Stimulated activated CD4-positive, alpha-beta T cell treated with anti-CD3 and anti-CD28 coated beads, Interleukin-2, amount 100 ng/mL, for 48 hours (primary cell): ENCODE measurements at regions not wholly inside any gene's neighbourhood (a gene's known extent, or its start where the extent isn't known, plus 50 kb on each side); places are given as distances from the start of the nearest gene placed in this dataset.
"Not testable (repeated sequence)": the region's sequence is repeated elsewhere in the genome, so short reads cannot be mapped to it uniquely, and the experiment has no call there.

ENCODE experiments used
- DNase-seq, 2 donors: peaks; one replicate each; pipeline ENCODE4 v3.0.0-alpha.2; 2020

DNA sequence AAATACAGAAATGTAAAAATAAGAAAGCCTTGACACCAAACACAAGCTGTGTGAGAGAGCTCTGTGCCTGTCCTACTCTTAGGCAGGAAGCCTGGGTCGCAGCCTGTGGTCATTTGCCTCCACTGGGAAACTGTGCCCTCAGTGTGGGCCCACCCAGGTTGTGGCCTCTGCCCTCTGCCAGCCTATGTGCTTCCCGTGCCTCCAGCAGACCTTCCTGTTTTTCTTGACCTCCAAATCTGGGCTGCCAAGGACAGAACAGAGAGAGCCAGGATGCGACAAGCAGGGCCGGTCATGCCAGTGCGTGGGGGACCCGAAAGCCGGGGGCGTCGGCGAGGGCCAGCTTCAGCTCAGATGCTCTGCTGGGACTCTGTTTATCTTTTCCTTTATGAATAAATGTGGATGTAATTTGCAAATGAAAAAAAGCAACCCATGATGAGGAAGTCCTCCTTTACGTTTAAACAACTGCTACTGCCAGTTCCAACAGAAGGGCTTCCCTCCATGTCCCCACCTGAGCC, 189.2 kb upstream of the EXOC2 start:
- no peak for DNase-seq

DNA sequence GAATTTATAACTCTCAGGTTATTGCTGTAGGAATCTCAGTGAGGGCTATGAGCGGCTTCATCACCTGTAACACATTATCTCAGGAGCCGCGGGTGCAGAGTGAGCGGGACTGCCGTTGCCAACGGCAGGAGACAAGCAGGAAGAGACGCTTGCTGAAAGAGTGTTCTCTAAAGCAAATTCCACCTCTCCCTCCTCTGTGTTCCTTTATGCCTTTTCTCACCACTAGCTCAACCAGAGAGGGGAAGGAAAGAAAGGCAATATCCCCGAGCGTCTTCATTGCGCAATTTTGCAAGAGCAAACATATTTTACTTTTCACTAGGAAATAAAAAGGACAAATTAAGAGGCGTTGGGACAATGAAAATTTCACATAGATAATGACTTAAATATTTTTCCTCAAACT, 185.2 kb upstream of the EXOC2 start:
- no peak for DNase-seq

DNA sequence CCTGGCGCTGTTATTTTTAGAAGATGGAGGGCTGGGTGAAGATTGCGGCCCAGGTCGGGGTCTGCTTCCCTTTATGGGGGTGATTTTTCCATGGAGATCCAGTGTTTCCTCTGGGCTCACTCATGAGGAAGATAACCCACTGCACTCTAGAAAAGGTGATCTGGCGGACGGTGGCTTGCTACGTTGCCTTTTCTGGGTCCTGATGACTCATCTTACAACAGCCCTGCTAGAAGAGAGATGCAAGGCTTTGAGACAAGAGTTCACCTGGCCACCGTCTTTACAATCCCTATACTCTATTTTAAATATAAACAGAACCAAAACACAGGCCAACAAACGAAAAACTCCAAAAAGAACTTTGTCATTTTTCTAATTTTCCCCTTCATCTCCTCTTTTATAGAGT, 182.1 kb upstream of the EXOC2 start:
- no peak for DNase-seq

DNA sequence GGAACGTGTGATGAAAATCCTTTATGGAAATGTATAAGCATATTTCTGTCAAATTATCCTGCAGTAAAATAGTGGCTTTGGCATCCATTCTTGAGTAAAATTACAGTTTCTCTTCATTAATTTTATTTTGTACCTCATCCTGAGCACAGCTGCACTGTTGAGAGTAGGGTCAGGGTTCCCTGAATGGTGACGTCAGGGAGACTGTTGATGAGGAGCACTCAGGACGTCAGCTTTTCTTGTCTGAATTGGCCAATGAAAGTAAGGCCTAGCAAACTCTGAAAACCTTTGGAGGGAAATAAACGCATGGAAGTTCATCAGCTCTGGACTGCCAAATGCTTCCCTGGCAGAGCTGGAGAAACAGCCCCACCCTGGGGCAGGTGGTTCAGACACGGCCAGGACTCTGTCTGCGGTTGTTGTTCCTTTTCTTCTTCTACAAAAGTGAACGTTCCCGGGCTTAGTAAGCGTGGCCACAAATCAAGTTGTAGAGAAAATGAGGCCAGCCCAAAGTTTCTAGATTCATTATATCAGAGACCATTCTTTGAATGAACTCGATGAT, 179.7 kb upstream of the EXOC2 start:
- no peak for DNase-seq

DNA sequence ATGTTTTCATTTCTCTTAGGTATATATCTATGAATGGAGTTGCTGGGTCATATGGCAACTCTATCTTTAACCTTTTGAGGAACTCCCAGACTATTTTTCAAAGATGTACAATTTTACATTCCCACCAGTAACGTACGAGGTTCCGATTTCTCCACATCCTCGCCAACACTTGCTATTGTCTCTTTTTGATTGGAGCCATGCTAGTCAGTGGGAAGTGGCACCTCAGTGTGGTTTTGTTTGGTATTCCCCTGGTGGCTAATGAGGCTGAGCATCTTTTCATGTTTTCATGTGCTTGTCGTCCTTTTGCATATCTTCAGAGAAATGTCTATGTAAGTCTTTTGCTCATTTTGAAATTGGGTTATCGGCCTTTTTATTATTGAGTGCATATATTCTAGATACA, 178.6 kb upstream of the EXOC2 start:
- DNase-seq, result no peak

DNA sequence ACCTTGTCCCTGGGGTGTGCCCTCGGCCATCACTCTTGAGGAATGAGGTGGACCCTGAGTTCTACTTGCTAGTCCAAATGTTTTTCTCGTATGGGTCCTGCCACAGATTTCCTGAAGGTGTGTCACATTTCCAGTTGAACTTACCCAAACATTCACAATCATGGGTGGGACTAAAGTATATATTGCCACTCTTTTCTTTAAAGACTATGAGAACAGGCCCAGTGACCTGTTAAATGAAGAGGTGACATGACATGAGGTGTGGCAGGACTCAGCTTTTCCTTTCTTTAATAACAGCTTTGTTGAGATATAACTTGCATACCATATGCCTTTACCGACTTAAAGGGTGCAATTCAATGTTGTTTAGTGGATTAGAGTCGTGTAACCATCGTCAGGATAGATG, 177.2 kb upstream of the EXOC2 start:
- DNase-seq, result no peak

DNA sequence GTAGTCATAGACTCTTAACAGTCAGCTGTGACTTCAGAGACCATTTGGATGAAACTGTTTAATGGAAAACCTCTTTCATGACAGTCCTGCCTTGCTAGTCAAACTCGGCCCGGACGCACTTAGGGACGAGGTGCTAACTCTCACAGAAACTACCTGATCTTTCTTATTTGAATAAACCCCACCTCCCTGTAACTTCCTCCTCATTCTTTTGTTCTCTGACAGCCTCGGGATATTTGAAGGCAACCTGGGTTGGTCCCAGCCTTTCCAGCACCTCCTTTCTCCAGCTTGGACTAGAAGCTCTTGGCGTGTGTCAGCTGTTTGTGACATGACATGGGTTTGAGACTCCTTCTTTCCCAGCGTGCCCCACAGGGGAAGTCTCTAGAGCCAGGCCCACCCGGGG, 175.3 kb upstream of the EXOC2 start:
- no peak for DNase-seq

DNA sequence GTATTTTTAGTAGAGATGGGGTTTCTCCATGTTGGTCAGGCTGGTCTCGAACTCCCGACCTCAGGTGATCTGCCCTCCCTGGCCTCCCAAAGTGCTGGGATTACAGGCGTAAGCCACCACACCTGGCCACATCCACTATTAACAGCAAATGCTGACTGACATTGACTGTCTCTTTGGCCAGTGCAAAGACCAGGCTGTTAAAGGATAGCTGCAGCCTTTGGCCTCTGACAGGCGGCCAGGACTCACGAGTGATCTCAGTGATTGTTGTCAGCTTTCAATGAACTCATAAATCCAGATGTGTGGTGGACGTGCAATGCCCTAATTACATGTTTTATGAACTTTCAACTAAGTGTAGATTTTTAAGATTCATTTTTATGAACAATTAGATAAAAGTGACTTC, 174.4 kb upstream of the EXOC2 start:
- DNase-seq, result no peak

DNA sequence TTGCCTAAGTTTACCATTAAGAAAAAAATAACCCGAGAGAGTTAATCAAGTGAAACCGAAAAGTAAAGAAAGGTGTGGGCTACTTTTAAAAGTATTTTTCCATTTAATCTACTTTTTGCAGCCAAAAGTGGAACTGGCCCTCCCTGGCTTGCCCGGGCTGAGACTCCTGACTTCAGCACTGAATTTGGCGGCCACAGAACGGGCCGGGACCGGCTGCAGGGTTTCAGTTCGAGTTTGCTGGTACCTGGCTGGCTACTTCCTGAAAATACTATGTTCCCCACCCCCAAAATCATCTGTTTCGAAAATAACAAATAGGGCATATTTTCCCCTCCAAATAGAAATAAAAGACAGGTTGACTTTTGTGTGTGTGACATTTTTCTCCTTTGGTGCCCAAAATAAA, 173.4 kb upstream of the EXOC2 start:
- no peak for DNase-seq

DNA sequence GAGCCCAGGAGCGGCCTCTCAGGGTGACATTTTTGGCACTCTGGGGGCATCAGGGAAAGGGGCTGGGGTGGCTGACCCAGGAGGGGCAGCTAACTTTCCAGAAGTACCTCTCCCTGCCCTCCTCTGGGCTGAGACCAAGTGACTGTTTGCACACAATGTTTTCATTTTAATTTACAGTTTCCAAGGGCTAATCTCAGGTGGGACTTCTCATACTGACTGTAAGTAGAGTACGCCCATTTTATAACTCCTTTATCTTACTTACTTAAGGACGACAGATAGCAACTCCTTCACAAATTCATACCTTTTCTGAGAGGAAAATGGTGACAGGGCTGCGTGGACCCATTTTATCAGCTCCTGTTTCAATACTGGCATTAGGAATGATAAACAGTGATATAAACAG, 172.9 kb upstream of the EXOC2 start:
- DNase-seq, result no peak

DNA sequence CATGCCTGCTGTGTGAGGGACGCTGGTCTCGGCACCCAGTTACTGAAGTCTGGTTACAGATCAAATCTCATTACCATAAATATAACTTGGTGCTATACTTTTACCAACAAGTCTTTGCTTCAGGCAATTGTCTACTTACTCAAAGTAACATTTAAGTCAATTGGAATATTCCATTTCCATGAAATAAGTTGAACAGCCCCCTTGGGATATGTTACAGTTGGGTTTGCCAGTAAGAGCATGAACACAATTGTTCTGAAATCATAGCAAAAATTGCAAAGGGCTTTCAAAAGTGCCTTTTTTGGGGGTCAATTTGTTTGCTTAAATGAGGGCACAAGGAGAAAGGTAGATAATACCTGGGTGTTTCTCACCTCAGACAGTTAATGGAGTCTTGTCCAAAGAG, 170.9 kb upstream of the EXOC2 start:
- DNase-seq, result no peak

DNA sequence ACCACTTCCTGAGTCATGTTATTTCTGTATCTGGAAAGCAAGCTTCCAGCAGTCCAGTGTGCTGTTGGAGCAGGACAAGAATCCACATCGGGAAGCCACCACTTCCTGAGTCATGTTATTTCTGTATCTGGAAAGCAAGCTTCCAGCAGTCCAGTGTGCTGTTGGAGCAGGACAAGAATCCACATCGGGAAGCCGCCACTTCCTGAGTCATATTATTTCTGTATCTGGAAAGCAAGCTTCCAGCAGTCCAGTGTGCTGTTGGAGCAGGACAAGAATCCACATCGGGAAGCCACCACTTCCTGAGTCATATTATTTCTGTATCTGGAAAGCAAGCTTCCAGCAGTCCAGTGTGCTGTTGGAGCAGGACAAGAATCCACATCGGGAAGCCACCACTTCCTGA, 170.2 kb upstream of the EXOC2 start:
- DNase-seq, result not testable (repeated sequence)

DNA sequence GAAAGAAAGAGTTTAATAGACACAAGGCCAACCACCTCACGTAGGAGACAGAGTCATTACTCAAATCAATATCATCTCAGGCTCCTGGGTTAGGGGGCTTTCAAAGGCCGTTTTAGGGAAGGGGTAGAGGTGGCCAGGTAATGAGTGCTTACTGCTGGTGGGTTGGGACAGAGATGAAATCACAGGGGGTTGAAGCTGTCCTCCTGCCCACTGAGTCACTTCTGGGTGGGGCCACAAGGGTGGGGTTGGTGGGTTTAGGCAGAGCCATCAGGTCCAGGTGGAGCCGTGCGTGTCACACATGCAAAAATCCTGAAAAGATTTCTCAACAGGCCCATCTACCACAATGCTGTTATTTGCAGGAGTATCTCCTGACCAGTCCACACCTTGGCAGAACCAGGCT, 167.0 kb upstream of the EXOC2 start:
- DNase-seq, result no peak

DNA sequence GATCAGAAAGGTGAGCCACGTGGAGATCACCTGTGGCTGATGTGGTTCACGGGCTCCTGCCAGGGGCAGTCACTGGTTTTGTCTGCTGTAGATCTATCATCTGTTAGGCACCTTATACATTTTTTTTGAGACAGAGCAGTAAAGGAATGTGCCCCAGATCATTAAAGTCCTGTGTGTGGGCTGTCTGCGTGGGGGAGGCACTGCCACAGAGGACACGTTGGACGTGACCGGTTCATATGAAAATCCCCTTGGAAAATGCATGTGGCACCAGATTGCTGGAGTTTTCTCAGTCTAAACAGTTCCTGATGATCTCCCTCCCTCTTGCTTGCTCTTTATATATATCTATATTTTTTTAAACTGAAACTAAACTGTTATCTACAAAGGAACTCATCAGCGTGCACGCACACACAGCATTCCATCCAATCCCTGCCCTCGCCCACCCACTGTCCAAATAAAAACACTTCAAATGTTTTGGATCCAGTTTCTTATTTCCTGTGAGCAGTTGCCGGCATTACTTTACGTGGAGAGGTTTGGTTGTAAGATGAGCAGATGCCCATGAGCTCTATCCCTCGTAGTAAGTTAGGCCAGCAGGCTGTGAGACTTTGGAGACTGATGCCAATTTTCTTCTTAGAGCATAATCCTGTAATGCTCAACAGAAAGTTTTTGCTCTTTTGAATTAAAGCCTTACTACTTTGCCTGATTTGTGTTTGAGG, 161.6 kb upstream of the EXOC2 start:
- no peak for DNase-seq

DNA sequence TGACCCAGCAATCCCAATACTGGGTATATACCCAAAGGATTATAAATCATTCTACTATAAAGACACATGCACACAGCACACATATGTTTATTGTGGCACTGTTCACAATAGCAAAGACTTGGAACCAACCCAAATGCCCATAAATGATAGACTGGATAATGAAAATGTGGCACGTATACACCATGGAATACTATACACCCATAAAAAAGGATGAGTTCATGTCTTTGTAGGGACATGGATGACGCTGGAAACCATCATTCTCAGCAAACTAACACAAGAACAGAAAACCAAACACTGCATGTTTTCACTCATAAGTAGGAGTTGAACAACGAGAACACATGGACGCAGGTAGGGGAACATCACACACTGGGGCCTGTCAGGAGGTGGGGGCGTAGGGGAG, 159.3 kb upstream of the EXOC2 start:
- DNase-seq, result not testable (repeated sequence)

DNA sequence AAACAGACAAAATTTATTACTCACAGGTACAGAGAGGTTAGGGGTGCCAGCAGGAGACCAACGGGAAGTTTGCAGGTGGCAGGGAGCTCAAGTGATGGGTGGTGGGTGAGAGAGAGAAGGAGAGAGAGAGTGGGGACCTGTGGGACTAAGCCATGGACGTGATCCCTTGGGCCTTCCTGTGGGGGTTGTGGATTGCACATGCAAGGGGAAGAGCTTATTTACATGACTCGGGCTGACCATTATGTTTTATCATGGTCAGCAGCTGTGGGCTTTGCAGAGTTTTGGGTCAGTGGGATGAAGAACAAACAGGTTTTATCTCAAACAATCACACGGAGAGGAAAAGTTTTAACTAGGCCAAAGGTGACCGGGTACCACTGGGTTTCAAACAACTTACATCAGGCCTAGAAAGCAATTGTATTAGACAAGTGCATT, 156.2 kb upstream of the EXOC2 start:
- no peak for DNase-seq

DNA sequence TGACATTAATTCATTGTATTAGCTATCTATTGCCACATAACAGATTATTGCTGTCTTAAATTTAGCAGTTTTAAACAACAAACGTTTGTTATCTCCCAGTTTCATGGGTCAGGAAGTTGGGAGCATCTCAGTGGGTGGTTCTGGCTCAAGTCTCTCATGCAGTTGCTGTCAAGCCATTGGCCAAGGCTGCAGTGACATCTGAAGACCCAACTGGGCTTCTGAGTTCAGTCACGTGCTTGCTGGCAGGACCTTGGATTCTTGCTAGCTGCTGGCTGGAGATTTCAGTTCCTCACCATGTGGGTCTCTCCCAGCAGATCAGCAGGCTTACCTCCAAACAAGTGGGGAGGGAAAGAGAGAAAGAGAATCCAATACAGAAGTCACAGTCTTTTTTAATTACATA, 152.6 kb upstream of the EXOC2 start:
- DNase-seq, result no peak

DNA sequence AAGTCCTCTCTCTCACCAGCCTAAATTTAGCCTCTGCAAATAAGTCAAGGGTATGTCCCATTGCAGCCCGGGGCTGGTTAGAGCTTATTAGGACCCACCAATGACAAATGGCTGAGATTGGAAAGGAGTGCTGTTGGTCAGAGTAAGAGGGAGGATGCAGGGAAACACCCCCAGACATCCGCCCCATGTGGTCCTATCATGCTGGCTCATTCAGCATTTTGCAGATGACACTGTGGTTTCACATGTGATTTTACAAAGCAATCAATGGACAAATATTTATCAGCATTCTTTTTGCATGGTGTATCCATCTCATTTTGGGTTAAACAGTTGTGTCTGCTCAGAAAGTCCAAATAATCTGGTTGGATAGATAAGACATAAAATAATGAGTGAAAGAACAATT, 152.2 kb upstream of the EXOC2 start:
- no peak for DNase-seq

DNA sequence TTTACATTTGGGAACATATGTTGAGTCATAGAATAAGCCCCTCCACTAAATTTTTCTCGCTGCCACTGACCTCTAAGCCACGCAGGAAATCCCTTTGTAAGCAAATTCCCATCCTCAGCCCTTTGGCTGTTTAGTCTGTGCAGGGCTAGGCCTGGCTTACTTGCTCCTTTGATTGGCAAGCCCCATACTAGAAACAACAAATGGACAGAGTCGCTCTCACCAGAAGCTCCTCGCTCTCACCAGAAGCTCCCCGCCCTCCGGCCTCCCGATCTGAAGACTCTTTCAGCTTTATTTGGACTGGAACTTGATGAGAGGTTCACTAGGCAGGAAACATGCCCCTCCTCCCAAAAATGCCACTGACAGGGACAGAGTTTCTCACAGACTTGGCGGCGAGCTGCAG, 149.2 kb upstream of the EXOC2 start:
- no peak for DNase-seq

DNA sequence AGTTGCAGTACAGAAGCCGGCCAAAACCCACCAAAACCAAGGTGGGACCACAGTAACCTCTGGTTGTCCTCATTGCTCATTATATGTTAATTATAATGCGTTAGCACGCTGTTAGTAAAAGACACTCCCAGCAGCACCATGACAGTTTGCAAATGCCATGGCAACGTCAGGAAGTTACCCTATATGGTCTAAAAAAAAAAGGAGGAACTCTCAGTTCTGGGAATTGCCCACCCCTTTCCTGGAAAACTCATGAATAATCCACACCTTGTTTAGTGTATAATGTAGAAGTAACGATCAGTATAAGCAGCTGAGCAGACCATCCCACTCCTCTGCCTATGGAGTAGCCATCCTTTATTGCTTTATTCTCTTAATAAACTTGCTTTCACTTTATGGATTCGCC, 148.6 kb upstream of the EXOC2 start:
- DNase-seq, result no peak

DNA sequence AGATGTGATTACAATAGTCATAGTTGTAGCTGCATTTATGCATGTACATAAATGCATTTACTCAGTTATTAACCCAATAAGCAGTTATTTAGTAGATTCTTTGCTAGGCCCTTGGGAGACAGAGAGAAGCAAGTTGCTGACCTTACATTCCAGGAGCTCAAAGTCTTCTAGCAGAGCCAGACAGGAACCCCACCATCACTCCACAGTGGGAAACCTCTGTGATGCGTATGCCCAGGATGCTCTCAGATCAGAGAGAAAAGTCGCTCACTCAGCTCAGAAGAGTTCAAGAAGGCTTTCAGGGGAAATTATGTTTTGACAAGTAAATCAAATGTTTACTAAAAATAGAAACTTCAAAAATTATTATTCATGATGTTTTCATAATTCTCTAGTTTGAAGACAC, 146.3 kb upstream of the EXOC2 start:
- DNase-seq, result no peak

DNA sequence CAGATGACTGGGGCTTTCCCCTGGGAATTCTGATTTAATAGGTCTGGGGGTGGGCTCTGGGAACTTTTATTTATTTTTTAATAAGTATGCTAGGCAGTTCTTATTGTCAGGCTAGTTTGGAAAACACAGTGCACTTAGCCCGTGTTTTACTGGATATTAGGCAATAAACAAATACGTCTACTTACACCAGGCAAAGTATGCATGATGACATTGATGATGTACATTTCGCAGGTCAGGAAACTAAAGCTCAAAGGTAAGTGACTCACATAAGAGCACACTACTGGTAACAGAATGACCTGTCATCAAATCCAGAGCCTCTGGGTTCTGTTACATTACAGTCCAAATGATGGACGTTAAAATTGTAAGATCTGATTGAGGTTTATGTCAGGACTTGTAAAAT, 144.4 kb upstream of the EXOC2 start:
- DNase-seq, result no peak

DNA sequence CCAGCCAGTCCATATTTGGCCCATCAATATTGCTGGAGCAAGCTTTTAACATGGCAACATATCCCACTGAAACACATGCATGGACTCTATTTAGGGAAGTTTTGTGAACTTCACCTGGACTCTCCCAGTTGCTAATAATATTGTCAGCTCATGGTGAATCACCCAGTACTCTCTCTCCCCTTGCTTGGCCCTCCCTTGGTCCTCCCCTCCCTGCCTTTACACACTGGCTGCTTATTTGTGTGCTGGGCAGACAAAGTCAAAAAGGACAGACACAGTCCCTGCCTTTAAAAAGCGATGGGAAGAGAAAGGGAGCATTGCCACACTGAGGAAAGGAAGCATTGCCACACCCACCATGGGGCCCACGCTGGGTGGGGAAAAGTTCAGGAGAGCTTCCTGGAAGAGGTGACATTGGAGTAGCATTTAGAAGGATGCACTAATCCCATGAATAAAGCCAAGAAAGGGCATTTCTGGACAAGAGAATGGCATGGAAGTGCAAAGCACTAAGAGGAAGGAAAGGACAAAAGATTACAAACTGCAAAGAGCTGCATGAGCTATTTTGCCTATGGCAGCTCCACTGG, 143.4 kb upstream of the EXOC2 start:
- DNase-seq, result no peak

DNA sequence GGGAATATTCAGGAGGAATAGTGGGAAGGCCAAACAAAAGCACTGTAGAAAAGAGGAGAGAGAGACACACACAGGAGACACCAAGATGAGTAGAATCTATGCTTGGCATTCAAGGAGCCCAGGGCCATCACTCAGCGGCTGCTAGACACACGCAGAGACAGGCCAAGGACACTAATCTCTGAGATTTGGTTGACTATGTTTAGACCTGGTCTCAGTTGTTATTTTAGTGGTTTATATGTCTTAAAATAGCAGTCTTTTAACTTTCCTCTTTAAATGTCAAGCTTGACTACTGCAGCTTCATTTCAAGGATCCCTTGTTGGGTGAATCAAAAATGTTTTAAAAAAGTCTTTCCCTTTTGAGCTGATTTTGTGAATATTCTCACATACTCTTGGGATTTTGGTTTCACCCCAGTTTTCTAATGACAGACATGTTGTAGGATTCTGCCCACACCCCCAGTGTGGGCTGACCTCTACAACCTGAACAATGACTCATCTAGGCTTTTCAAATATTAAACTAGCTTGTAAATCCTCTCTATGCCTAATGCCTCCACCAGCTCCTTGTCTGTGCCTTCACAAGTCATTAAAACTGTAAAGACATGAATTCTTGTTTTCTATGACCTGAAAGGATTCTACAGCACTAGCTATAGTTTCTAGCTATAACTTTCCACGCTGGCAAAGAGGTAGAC, 142.7 kb upstream of the EXOC2 start:
- DNase-seq, result no peak
